ENCODE measurements at regions not wholly inside any gene's neighbourhood (a gene's known extent, or its start where the extent isn't known, plus 50 kb on each side); places are given as distances from the start of the nearest gene placed in this dataset.
A peak's percentile ranks its signal among the peaks of the same experiment; 100 is the strongest.
"Not testable (repeated sequence)": the region's sequence is repeated elsewhere in the genome, so short reads cannot be mapped to it uniquely, and the experiment has no call there.

DNA sequence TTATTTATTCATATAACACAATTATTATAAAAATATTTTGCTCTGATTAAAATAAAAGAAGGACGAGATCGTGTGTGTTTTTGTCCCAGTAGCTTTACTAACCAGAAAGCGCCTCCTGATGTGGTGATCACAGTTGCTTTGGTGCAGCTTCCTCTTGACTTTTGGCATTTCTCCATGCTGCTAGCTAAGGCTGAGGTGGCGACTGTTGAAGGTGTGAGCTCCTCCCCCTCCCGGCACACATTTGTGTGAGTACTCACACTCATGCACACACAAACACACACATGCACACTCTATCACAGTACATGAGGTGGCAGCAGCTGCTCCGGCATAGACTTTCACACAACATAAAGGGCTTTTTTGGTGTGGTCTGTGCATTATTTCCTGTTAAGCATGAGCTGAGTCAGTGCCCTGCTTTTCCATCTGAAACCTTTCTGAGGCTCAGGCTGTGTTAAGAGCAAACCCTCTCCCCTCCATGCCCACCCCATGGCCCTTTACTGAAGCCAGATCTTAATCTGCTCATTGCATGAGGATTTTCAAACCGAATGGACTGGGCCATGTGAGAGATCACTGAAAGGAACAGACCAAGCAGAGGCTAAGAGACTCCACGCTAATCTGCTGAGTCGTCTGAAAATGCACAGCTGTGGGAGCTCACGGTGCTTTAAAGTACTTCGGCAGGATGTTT is 53.3 kb downstream of the FOXD4L1 start:
- not testable (repeated sequence) for DNase-seq (ENCODE audit: low read depth, low spot score)

DNA sequence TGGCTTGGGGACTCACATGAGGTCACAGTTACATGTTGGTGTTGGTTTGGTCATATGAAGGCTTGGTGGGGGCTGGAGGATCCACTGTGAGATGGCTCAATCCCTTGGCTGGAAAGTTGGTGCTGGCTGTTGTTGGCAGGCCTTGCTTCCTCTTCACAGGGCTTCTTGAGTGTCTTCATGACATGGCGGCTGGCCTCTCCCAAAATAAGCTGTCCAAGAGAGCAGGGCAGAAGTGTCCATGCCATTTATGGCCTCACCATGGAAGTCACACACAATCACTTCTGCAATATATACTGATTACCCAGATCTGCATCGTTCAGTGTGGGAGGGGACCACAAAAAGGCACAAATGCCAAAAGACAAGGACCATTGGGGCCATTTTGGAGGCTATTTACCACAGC is 61.4 kb downstream of the FOXD4L1 start:
- not testable (repeated sequence) for DNase-seq (ENCODE audit: low read depth, low spot score)

DNA sequence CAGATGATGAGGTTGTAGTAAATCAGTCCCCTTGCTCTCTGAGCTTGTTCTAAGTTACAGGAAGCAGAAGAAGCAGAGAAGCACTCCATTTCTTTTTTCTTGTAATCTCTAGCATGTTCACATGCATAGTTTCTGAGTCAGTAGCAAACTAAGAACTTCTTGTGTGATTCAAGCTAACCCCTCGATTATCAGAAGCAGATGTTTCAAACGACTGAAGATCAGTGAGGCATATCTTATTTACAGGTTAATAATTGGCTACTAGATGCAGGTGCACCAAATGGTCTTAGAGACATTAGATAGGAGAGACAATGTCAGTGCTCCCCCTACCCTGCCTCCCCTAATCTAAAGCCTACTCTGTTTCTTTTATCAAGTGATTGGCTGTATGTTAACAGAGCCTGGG is 64.2 kb downstream of the FOXD4L1 start:
- not testable (repeated sequence) for DNase-seq (ENCODE audit: low read depth, low spot score)

DNA sequence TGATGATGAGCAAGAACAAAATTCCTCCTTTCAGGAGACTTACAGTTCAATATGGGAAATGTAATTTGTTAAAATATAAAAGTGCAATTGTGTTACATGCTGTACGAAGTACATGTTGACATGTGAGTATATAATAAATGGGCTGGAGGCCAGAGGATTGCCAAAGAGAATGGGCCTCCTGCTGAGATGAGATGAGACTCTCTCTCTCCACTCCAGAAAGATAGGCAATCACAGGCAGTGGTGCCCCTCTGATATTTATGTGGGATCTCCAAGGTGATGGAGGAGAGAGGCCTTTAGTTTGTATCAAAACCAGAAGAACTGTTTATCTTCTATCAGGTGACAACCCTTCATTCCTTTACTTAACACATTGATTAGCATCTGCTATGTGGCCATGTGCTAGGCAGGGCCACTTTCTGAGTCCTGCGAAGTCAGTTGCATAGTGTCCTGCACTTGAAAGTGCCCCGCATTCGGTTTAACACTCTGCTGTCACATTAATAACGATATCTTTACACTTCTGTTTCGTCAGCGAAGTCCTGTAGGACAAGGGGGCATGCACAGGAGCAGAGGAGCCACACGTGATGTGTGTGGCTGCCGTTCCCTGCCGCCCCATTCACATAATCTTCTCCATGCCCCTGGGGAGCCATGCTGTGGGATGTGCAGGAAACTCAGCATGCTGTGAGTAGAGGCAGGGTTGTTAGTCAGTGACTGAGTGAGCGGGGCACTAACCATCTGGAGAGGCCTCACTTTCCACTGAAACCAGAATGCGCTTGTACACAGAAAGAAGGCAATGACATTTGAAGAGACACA is 60.2 kb upstream of the RABL2A start:
- DNase-seq (ENCODE audit: low read depth, low spot score) = not testable (repeated sequence)

DNA sequence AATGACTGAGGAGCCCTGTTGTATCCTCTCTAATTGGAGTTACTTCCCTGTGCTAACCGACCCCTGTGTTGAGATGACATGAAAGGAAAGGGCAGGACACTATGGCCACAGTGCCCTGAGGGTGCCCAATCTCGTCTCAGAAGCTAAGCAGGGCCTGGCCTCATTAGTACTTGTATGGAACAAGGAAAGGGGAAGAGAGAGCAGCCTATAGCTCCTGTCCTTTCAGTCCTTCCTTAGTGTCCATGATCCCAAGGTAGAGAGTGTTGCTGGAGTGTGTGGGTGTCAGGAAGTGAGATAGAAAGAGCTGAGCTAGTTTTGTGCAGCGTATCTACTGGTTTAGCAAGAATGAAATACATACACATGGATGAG is 59.6 kb upstream of the RABL2A start:
- peak; percentile 57 for DNase-seq (ENCODE audit: low read depth, low spot score)

DNA sequence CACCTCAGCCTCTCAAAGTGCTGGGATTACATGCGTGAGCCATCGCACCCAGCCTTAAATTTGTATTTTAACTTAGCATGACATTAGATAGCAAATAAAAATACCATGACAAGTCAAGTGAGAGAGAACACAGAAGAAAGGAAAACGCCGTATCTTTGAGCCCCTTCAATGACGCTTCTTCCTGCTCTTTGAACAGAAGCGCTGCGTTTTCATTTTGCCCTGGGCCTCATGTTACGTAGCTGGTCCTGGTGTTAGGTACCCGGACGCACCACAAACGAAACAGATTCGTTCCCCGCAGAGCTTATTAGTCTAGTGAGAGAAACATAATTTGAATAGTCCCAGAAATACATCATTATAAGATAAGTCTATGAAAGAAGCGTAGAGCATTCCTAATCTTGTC is 58.8 kb upstream of the RABL2A start:
- not testable (repeated sequence) for DNase-seq (ENCODE audit: low read depth, low spot score)

DNA sequence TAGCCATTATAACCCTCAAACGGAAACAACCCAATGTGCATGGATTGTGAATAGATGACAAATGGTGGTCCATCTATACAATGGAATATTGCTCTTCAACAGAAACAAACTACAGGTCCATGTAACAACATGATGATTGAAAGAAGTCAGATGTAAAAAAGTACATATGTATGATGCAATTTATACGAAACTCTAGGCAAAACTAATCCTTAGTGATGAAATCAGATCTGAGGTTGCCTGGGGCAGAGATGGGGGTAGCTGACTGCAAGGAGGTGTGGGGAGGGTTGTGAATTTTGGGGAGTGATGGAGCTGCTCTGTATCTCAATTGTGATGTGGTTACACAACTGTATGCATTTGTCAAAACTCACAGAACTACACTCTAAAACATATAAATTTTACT is 57.0 kb upstream of the RABL2A start:
- not testable (repeated sequence) for DNase-seq (ENCODE audit: low read depth, low spot score)

DNA sequence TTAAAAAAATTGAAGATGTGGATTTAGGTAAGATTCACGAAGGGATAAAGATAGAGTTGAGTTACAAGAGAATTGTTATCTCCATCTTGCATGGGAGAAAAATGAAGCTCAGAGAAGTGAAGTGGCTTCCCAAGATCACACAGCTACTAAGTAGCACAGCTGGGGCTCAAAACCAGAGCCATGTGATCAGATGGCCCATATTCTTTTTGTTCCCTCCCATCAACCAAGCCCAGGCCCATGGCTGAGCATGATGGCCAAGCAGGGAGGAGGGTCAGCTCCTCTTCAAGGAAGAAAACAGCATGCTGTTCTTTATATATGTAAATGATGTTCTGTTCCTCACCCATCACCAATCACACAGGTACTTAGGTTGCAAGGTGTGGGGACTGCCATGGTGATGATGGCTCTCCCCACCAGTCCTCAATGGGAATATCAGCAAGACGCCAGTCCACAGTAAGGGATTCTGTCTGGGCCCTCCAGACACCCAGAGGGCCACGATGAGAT is 56.5 kb upstream of the RABL2A start:
- DNase-seq (ENCODE audit: low read depth, low spot score) = not testable (repeated sequence)

DNA sequence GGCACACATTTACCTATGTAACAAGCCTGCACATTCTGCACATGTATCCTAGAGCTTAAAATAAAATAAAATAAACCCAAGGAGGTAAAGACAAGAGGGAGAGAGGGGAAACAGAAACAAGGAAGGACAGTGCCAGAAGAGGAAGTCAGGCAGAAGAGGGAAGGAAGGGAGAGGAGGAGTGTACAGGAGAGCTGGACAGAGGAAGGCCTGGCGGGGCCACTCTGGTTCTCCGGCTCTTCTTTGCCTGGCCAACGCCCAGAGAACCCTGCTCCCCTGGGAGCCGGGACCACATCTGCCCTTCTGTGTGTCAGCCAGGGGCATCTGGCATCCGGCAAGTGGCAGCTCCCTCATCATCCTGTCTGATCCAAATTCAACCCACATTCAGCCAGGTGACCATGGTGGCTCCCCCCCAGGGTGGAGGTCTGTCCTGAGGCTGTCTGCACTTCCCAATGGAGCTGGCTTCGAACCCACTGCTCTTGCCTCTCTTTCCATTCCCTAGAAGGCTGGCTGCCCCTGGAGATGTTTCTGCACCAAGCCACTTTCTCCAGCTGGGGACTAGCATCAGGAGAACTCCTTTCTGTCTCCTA is 55.5 kb upstream of the RABL2A start:
- not testable (repeated sequence) for DNase-seq (ENCODE audit: low read depth, low spot score)

DNA sequence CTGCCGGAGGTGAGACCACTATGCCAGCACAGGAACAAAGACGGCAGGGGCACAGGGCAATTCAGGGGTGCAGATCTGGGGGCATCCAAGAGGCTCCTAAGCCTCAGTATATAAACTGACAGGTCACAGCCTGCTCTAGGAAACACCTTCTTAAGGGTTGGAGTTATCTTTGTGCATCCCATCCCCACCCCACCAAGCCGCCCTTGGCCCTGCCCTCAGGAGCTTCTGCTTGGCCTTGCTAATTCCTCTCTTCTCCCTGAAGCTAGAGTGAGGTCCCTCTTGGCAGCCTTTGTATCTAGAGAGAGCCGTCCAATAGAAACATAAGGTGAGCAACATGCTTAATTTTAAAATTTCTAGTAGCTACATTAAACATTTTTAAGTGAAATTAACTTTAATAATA is 51.3 kb upstream of the RABL2A start:
- not testable (repeated sequence) for DNase-seq (ENCODE audit: low read depth, low spot score)

DNA sequence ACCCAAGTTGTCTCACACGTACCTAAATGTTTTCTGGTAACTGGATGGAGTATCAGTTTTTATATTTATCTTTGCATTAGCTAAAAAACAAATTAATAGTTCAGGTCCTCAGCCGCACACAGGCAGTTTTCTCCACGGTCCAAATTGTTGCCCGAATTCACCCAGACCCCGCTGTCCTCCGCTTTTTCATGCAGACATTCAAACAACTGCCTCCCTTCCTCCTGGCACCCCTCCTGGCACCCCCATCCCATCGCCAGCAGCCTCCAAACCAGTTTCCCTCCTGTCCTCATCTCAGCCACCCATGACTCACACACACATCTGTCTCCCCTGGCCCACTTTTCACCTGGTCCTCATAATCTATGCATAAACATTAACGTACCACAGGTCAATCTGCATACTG is 50.7 kb upstream of the RABL2A start:
- DNase-seq (ENCODE audit: low read depth, low spot score) = not testable (repeated sequence)

Data from ELF-1 (cell line).